DND-41 (cell line): ENCODE measurements at regions not wholly inside any gene's neighbourhood (a gene's known extent, or its start where the extent isn't known, plus 50 kb on each side); places are given as distances from the start of the nearest gene placed in this dataset.

Source experiments
- ATAC-seq: fragments of 200-7000 bp; cut with Tn5 transposase; 3 replicates; pipeline ENCODE4 v1.9.1; 2021; ENCODE audit warnings: low read depth; ENCODE audit not compliant: insufficient read depth
- DNase-seq: peaks from one replicate; pipeline ENCODE4 v3.0.0-alpha.2; 2020
- H2AFZ ChIP-seq: 2 replicates; pipeline ENCODE4 v1.6.0; 2012; ENCODE audit warnings: low read depth, low read length
- H3K27ac ChIP-seq: 2 replicates; pipeline ENCODE4 v1.5.1; 2012; ENCODE audit warnings: low read length, inconsistent platforms
- H3K27me3 ChIP-seq: fragments of 200-600 bp; sonication (generic); 2 replicates; pipeline ENCODE4 v1.6.0; 2012; ENCODE audit warnings: low read length, mild to moderate bottlenecking, inconsistent platforms; ENCODE audit not compliant: insufficient read depth, poor library complexity
- H3K36me3 ChIP-seq: 2 replicates; pipeline ENCODE4 v1.5.1; 2012; ENCODE audit warnings: low read length, inconsistent platforms; ENCODE audit not compliant: insufficient read depth
- H3K4me1 ChIP-seq: 2 replicates; pipeline ENCODE4 v1.5.1; 2012; ENCODE audit warnings: mild to moderate bottlenecking, low read length; ENCODE audit not compliant: insufficient read depth
- H3K4me2 ChIP-seq: 2 replicates; pipeline ENCODE4 v1.6.0; 2012; ENCODE audit warnings: mild to moderate bottlenecking, moderate library complexity, low read length, inconsistent platforms; ENCODE audit not compliant: insufficient read depth
- H3K4me3 ChIP-seq, 2 experiments: fragments of 200-600 bp in 1 of 2; shearing (Covaris generic) in 1 of 2; 2 replicates each; pipeline ENCODE4 v1.5.1; 2012 to 2016; ENCODE audit warnings: inconsistent platforms in 2 of 2, low read length in 2 of 2, mild to moderate bottlenecking in 2 of 2, low read depth in 1 of 2, moderate library complexity in 1 of 2
- H3K79me2 ChIP-seq: 2 replicates; pipeline ENCODE4 v1.6.0; 2012; ENCODE audit warnings: low read length, inconsistent platforms; ENCODE audit not compliant: insufficient read depth
- H3K9ac ChIP-seq: 2 replicates; pipeline ENCODE4 v1.6.0; 2012; ENCODE audit warnings: low read depth, mild to moderate bottlenecking, inconsistent platforms, low read length, moderate library complexity
- H3K9me3 ChIP-seq: 2 replicates; pipeline ENCODE4 v1.5.1; 2012; ENCODE audit warnings: low read length, moderate library complexity, mild to moderate bottlenecking, inconsistent platforms; ENCODE audit not compliant: insufficient read depth, severe bottlenecking
- H4K20me1 ChIP-seq: 2 replicates; pipeline ENCODE4 v1.6.0; 2012; ENCODE audit warnings: low read length; ENCODE audit not compliant: insufficient read depth
- EZH2 ChIP-seq: IDR thresholded peaks from 3 replicates; pipeline ENCODE4 v1.6.1; 2012; ENCODE audit warnings: borderline replicate concordance, low read depth, mild to moderate bottlenecking, moderate library complexity, low read length, inconsistent platforms; ENCODE audit not compliant: severe bottlenecking
- TF ChIP-seq, protein P1 (sequence below): IDR thresholded peaks from 2 replicates; pipeline ENCODE4 v1.5.1; 2012; ENCODE audit warnings: borderline replicate concordance, low read length, moderate library complexity, mild to moderate bottlenecking; ENCODE audit not compliant: poor library complexity, severe bottlenecking; ENCODE audit errors: extremely low read depth

DNA sequence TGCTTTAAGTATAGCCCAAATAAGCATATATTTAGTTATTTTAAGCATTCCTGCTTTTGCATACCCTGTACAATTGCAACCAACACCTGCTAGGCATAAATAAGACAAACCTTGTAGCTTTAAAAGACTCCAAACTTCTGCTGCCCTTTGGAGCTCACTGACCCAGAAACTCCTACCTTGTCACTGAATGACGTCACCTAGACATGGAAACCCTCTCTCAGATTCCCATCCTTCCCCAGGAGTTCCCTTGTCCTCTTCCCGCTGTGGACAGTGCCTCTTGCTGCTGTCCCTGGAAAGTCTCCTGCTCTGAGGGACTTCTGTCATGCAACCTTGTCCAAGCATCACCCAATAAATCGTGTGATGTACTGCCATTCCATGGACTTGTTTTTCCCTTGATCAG is 507.2 kb downstream of the GRXCR1 start:
- Histone ChIP-seq H3K27ac (no peak overlapping the region), H3K27me3 (no peaks in the 10 kb centered on the region), H3K4me2 (no peak overlapping the region), H3K79me2 (no peaks in the 10 kb centered on the region), H3K9ac (no peak overlapping the region), H3K36me3 (no peaks in the 10 kb centered on the region), H4K20me1 (no peaks in the 10 kb centered on the region), H3K4me1 (no peaks in the 10 kb centered on the region), H3K4me3 (no peak overlapping the region), H2AFZ (no peak overlapping the region), H3K9me3 (no peaks in the 10 kb centered on the region)
- DNase-seq (no peak), ATAC-seq (no peak)
- TF ChIP-seq, protein P1, sequence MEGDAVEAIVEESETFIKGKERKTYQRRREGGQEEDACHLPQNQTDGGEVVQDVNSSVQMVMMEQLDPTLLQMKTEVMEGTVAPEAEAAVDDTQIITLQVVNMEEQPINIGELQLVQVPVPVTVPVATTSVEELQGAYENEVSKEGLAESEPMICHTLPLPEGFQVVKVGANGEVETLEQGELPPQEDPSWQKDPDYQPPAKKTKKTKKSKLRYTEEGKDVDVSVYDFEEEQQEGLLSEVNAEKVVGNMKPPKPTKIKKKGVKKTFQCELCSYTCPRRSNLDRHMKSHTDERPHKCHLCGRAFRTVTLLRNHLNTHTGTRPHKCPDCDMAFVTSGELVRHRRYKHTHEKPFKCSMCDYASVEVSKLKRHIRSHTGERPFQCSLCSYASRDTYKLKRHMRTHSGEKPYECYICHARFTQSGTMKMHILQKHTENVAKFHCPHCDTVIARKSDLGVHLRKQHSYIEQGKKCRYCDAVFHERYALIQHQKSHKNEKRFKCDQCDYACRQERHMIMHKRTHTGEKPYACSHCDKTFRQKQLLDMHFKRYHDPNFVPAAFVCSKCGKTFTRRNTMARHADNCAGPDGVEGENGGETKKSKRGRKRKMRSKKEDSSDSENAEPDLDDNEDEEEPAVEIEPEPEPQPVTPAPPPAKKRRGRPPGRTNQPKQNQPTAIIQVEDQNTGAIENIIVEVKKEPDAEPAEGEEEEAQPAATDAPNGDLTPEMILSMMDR, result no peak
- TF ChIP-seq EZH2, result no peak

DNA sequence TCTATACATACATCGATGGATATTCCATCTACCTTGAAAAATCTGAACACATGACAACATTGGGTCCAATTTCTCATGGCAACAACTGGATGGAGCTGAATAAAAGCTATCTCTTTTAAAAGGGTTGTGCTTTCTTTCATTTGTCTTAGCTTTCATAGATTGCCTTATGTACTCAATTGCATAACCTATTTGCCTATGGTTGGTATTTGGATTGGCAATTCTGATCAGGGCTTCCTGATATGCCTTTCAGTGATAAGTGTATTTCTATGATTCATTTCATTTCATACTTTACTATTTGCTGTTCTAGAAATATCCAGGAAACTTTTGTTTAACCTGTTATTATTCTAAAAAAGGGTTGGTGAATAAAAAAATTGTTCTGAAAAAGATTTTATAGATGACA is 509.9 kb downstream of the GRXCR1 start:
- no peak for TF ChIP-seq EZH2
- TF ChIP-seq, protein P1, result no peak
- no peak for DNase-seq
- H3K9ac ChIP-seq, result no peak overlapping the region
- no peaks in the 10 kb centered on the region for H3K9me3 ChIP-seq
- no peaks in the 10 kb centered on the region for H3K27me3 ChIP-seq
- H3K79me2 ChIP-seq, result no peaks in the 10 kb centered on the region
- no peaks in the 10 kb centered on the region for H4K20me1 ChIP-seq
- H2AFZ ChIP-seq, result no peak overlapping the region
- no peaks in the 10 kb centered on the region for H3K4me1 ChIP-seq
- H3K36me3 ChIP-seq, result no peaks in the 10 kb centered on the region
- H3K4me3 ChIP-seq, result no peak overlapping the region
- no peak overlapping the region for H3K4me2 ChIP-seq
- H3K27ac ChIP-seq, result no peak overlapping the region
- ATAC-seq, result no peak

DNA sequence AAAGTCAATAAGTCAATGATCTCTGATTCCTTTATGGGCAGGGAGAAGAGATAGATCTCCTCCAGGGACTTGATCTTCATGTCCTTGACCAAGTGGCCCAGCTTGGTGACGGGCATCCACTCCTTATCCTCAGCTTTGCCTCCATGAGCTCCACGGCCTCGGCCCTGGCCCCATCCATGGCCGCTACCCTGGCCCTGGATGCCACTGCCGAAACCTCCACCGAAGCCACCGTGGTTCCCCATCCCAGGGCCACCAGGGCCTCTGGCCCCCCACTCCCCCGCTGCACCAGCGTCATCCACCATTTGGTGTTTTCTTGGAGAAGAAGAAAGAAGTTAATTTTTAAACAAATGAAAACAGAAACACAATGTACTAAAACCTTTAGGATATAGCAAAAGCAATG is 518.1 kb downstream of the GRXCR1 start:
- no peak for ATAC-seq
- H4K20me1 ChIP-seq, result no peaks in the 10 kb centered on the region
- H3K4me1 ChIP-seq, result no peaks in the 10 kb centered on the region
- H3K4me3 ChIP-seq, result no peak overlapping the region
- H3K79me2 ChIP-seq, result no peaks in the 10 kb centered on the region
- no peak overlapping the region for H3K27ac ChIP-seq
- TF ChIP-seq EZH2, result no peak
- TF ChIP-seq, protein P1, result no peak
- no peak overlapping the region for H3K9ac ChIP-seq
- no peaks in the 10 kb centered on the region for H3K9me3 ChIP-seq
- H3K36me3 ChIP-seq, result no peaks in the 10 kb centered on the region
- DNase-seq, result no peak
- no peak overlapping the region for H2AFZ ChIP-seq
- no peaks in the 10 kb centered on the region for H3K27me3 ChIP-seq
- H3K4me2 ChIP-seq, result no peak overlapping the region

DNA sequence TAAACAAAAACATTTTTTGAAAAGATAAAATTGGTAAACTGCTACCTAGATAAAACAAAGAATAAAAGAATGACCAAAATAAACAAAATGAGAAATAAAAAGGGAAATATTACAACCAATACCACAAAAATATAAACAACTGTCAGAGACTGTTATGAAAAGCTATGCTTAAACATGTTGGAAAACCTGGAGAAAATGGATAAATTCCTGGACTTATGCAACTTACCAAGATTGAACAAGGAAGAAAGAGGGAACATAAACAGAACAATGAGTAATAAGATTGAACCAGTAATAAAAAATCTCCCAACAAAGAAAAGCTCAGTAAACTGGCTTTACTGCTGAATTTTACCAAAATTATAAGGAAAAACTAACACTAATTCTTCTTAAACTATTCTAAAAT is 518.7 kb downstream of the GRXCR1 start:
- no peak for ATAC-seq
- Histone ChIP-seq H4K20me1 (no peaks in the 10 kb centered on the region), H3K36me3 (no peaks in the 10 kb centered on the region), H2AFZ (no peak overlapping the region), H3K4me1 (no peaks in the 10 kb centered on the region), H3K79me2 (no peaks in the 10 kb centered on the region), H3K9me3 (no peaks in the 10 kb centered on the region), H3K4me2 (no peak overlapping the region), H3K9ac (no peak overlapping the region), H3K4me3 (no peak overlapping the region), H3K27me3 (no peaks in the 10 kb centered on the region), H3K27ac (no peak overlapping the region)
- DNase-seq, result no peak
- TF ChIP-seq, protein P1, result no peak
- TF ChIP-seq EZH2, result no peak
